GM12878 (cell line): ENCODE measurements at regions not wholly inside any gene's neighbourhood (a gene's known extent, or its start where the extent isn't known, plus 50 kb on each side); places are given as distances from the start of the nearest gene placed in this dataset.
A peak's percentile ranks its signal among the peaks of the same experiment; 100 is the strongest.

Experiments used
- ATAC-seq: fragments of 200-7000 bp; cut with Tn5 transposase; 3 replicates; pipeline ENCODE4 v1.9.1; 2020; ENCODE audit warnings: mild to moderate bottlenecking, moderate library complexity
- BruUV-seq: library from RNA; stranded (reverse); fragments of 400-500 nt; replicated peaks from 2 replicates; lab custom pipeline; 2021; lab: Mats Ljungman, UMichigan
- CTCF ChIA-PET: fragments of 300-600 bp; sonication (Branson Sonifier 250); formaldehyde crosslinking; extraction: SDS; loops from one replicate; lab custom pipeline; 2021; ENCODE audit warnings: inconsistent platforms; lab: Yijun Ruan, JAX
- POLR2A ChIA-PET: fragments of 350-600 bp; formaldehyde crosslinking; extraction: SDS; loops from one replicate; lab custom pipeline; 2021; ENCODE audit warnings: inconsistent platforms; lab: Charles Lee
- RAD21 ChIA-PET: fragments of 300-600 bp; sonication (Branson Sonifier 250); formaldehyde crosslinking; loops from one replicate; lab custom pipeline; 2023; ENCODE audit warnings: antibody characterized with exemption; ENCODE audit not compliant: unreplicated experiment; lab: Charles Lee
- SMC1A ChIA-PET: fragments of 300-600 bp; sonication (Branson Sonifier 250); formaldehyde crosslinking; loops from one replicate; lab custom pipeline; 2023; ENCODE audit not compliant: unreplicated experiment, uncharacterized antibody; lab: Charles Lee
- DNase-seq: peaks from one replicate; pipeline ENCODE4 v3.0.0-alpha.2; 2011; ENCODE audit warnings: low read depth, low spot score
- FAIRE-seq: peaks from 3 replicates; lab custom pipeline; 2011; peaks lifted over from hg19 to GRCh38; lab: Jason Lieb, UNC
- H2AFZ ChIP-seq: 2 replicates; pipeline ENCODE4 v1.6.0; 2011; ENCODE audit warnings: low read depth, low read length, control low read depth; ENCODE audit not compliant: control insufficient read depth
- H3K27ac ChIP-seq: 2 replicates; pipeline ENCODE4 v1.5.1; 2011; ENCODE audit warnings: control low read depth; ENCODE audit not compliant: control insufficient read depth, insufficient read depth
- H3K27me3 ChIP-seq, 2 experiments: replicated peaks in 1 of 2; 2 replicates each; pipeline versions ENCODE4 v1.6.0 to v1.6.1; 2011; ENCODE audit warnings: low read length in 1 of 2; ENCODE audit not compliant: control insufficient read depth in 2 of 2, insufficient read depth in 2 of 2
- H3K36me3 ChIP-seq, 2 experiments: 2 replicates each; pipeline ENCODE4 v1.5.1; 2011; ENCODE audit warnings: low read length in 1 of 2; ENCODE audit not compliant: control insufficient read depth in 2 of 2, insufficient read depth in 2 of 2
- H3K4me1 ChIP-seq: 2 replicates; pipeline ENCODE4 v1.6.1; 2011; ENCODE audit warnings: mild to moderate bottlenecking, low read length, moderate library complexity, mixed read lengths; ENCODE audit not compliant: control insufficient read depth, insufficient read depth
- H3K4me2 ChIP-seq: 2 replicates; pipeline ENCODE4 v1.6.0; 2011; ENCODE audit warnings: control low read depth; ENCODE audit not compliant: control insufficient read depth, insufficient read depth
- H3K4me3 ChIP-seq: fragments of 200-600 bp; sonication (generic); 2 replicates; pipeline ENCODE4 v1.5.1; 2016
- H3K79me2 ChIP-seq: 2 replicates; pipeline ENCODE4 v1.6.0; 2011; ENCODE audit warnings: low read length; ENCODE audit not compliant: control insufficient read depth, insufficient read depth
- H3K9ac ChIP-seq: 2 replicates; pipeline ENCODE4 v1.8.0; 2011; ENCODE audit warnings: low read length, control low read depth, mixed read lengths; ENCODE audit not compliant: control insufficient read depth, insufficient read depth
- H3K9me3 ChIP-seq: replicated peaks from 3 replicates; pipeline ENCODE4 v1.5.1; 2011; ENCODE audit warnings: mild to moderate bottlenecking, low read length; ENCODE audit not compliant: control insufficient read depth, insufficient read depth
- H4K20me1 ChIP-seq: 2 replicates; pipeline ENCODE4 v1.6.0; 2011; ENCODE audit not compliant: control insufficient read depth, insufficient read depth
- CTCF ChIP-seq, 3 experiments: IDR thresholded peaks in 2 of 3; conservative IDR thresholded peaks in 1 of 3; 2 replicates each; pipeline ENCODE4 v1.5.1; 2011; ENCODE audit warnings: low read depth in 3 of 3, low read length in 3 of 3, mild to moderate bottlenecking in 3 of 3, control low read depth in 2 of 3, moderate library complexity in 2 of 3, inconsistent platforms in 1 of 3, mixed read lengths in 1 of 3; ENCODE audit not compliant: control insufficient read depth in 2 of 3, insufficient read depth in 1 of 3; ENCODE audit errors: extremely low read depth in 1 of 3
- RAD21 ChIP-seq: IDR thresholded peaks from 2 replicates; pipeline ENCODE4 v1.6.1; 2011; ENCODE audit warnings: mild to moderate bottlenecking, low read depth, low read length, moderate library complexity; ENCODE audit not compliant: insufficient read depth
- RB1 ChIP-seq: fragments of 450-650 bp; formaldehyde crosslinking; IDR thresholded peaks from 2 replicates; pipeline ENCODE4 v1.6.1; 2017; ENCODE audit warnings: mild to moderate bottlenecking, borderline replicate concordance
- ZBTB40 ChIP-seq: fragments of 450-650 bp; IDR thresholded peaks from 2 replicates; pipeline ENCODE4 v1.6.1; 2016; ENCODE audit warnings: mild to moderate bottlenecking, moderate library complexity, borderline replicate concordance
- WGBS: methylation state at CpG from one replicate; pipeline ENCODE4 v1.1.6; 2016; ENCODE audit warnings: low lambda C conversion rate; ENCODE audit not compliant: insufficient replicate concordance, insufficient coverage; ENCODE audit errors: missing lambda C conversion rate; 5-methylcytosine and 5-hydroxymethylcytosine counted together
- in situ Hi-C: fragments of 300-500 bp; cut with MboI; formaldehyde crosslinking; loops from 9 replicates; pipeline ENCODE4 v1.14.3; 2018; ENCODE audit warnings: mixed read lengths
- intact Hi-C: fragments of 100-400 bp; cut with micrococcal nuclease; formaldehyde crosslinking; loops from one replicate; pipeline ENCODE4 v1.14.2; 2022; ENCODE audit not compliant: unreplicated experiment
- TF ChIP-seq, protein P1 (sequence below): fragments of 450-650 bp; conservative IDR thresholded peaks from 2 replicates; pipeline ENCODE4 v1.6.1; 2017; ENCODE audit warnings: mild to moderate bottlenecking, moderate library complexity
- TF ChIP-seq, protein P2 (sequence below): fragments of 450-650 bp; formaldehyde crosslinking; IDR thresholded peaks from 2 replicates; pipeline ENCODE4 v1.4.0; 2020; ENCODE audit warnings: mild to moderate bottlenecking, moderate library complexity
- TF ChIP-seq, protein P3 (sequence below): IDR thresholded peaks from 2 replicates; pipeline ENCODE4 v1.6.1; 2012; ENCODE audit warnings: low read depth, low read length, improper control_type of control experiment

DNA sequence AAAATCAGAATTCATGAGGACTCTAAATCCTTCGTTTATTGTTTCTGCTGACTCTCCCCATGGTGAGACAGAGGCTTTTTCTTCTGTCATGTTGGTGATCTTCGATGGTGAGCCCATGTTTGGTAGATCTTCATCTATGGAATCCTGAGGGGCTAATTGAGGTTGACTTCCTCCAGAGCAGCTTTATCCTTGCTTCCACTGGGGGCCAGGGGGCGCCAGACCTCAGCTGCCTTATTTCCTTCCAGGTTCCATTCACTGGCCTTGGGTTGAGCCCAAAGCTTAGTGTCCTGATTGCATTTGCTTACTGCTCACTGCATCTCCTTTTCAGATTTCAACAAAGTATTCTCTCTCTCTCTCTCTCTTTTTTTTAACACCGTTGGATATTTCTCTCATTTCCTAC lies 80.7 kb downstream of the GCC1 start (continued):
- TF ChIP-seq ZBTB40 = no peak
- peak; percentile 33; the same call in 1 of the 2 replicates for TF ChIP-seq RAD21
- no peak for TF ChIP-seq RB1
- peak; percentile 46 to 58 (median 55) for TF ChIP-seq CTCF (IDR thresholded peaks at IDR 0.05 in 2 of 3, conservative IDR thresholded peaks at IDR 0.05 in 1 of 3; ENCODE audit: control insufficient read depth in 2 of 3, extremely low read depth in 1 of 3, insufficient read depth in 1 of 3, low read depth in 3 of 3, low read length in 3 of 3)

- H2AFZ ChIP-seq = no peak overlapping the region
- intact Hi-C loops (no loop called here), in situ Hi-C loops (no loop called here)
- no peaks in the 10 kb centered on the region for H3K79me2 ChIP-seq
- WGBS = 30% methylated on average over 4 of the region's 4 CpGs
- no peak overlapping the region for H3K27ac ChIP-seq
- H3K9ac ChIP-seq = no peak overlapping the region
- no TSS peak for BruUV-seq
- no peaks in the 10 kb centered on the region for H4K20me1 ChIP-seq
- H3K27me3 ChIP-seq = no peaks in the 10 kb centered on the region
- no peak for FAIRE-seq
- H3K4me3 ChIP-seq = no peak overlapping the region
- no peaks in the 10 kb centered on the region for H3K9me3 ChIP-seq
- ChIA-PET POLR2A (no interaction called here), CTCF (interaction anchor here (1.9 kb wide), 1 partner anchor 708 kb away, joined by 7 read pairs; no protein-coding TSS in a partner anchor), SMC1A (interaction anchor here (0.6 to 1.1 kb wide), 2 partner anchors 44 to 301 kb away, joined by 3 read pairs; no protein-coding TSS in a partner anchor), RAD21 (no interaction called here)
- DNase-seq = no peak
- ATAC-seq = no peak
- TF ChIP-seq, protein P1, sequence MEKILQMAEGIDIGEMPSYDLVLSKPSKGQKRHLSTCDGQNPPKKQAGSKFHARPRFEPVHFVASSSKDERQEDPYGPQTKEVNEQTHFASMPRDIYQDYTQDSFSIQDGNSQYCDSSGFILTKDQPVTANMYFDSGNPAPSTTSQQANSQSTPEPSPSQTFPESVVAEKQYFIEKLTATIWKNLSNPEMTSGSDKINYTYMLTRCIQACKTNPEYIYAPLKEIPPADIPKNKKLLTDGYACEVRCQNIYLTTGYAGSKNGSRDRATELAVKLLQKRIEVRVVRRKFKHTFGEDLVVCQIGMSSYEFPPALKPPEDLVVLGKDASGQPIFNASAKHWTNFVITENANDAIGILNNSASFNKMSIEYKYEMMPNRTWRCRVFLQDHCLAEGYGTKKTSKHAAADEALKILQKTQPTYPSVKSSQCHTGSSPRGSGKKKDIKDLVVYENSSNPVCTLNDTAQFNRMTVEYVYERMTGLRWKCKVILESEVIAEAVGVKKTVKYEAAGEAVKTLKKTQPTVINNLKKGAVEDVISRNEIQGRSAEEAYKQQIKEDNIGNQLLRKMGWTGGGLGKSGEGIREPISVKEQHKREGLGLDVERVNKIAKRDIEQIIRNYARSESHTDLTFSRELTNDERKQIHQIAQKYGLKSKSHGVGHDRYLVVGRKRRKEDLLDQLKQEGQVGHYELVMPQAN = no peak
- TF ChIP-seq, protein P2, sequence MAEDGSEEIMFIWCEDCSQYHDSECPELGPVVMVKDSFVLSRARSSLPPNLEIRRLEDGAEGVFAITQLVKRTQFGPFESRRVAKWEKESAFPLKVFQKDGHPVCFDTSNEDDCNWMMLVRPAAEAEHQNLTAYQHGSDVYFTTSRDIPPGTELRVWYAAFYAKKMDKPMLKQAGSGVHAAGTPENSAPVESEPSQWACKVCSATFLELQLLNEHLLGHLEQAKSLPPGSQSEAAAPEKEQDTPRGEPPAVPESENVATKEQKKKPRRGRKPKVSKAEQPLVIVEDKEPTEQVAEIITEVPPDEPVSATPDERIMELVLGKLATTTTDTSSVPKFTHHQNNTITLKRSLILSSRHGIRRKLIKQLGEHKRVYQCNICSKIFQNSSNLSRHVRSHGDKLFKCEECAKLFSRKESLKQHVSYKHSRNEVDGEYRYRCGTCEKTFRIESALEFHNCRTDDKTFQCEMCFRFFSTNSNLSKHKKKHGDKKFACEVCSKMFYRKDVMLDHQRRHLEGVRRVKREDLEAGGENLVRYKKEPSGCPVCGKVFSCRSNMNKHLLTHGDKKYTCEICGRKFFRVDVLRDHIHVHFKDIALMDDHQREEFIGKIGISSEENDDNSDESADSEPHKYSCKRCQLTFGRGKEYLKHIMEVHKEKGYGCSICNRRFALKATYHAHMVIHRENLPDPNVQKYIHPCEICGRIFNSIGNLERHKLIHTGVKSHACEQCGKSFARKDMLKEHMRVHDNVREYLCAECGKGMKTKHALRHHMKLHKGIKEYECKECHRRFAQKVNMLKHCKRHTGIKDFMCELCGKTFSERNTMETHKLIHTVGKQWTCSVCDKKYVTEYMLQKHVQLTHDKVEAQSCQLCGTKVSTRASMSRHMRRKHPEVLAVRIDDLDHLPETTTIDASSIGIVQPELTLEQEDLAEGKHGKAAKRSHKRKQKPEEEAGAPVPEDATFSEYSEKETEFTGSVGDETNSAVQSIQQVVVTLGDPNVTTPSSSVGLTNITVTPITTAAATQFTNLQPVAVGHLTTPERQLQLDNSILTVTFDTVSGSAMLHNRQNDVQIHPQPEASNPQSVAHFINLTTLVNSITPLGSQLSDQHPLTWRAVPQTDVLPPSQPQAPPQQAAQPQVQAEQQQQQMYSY (CRISPR knock-in tag) = no peak
- TF ChIP-seq, protein P3, sequence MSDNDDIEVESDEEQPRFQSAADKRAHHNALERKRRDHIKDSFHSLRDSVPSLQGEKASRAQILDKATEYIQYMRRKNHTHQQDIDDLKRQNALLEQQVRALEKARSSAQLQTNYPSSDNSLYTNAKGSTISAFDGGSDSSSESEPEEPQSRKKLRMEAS = no peak
- no peak overlapping the region for H3K4me2 ChIP-seq
- H3K36me3 ChIP-seq = no peaks in the 10 kb centered on the region
- no peaks in the 10 kb centered on the region for H3K4me1 ChIP-seq
Observed at GRCh38 chr7:127501817-127502216, 83.6 kb downstream of the GCC1 start.
